GM21515 (cell line): ENCODE measurements at regions not wholly inside any gene's neighbourhood (a gene's known extent, or its start where the extent isn't known, plus 50 kb on each side); places are given as distances from the start of the nearest gene placed in this dataset.
"Not testable (repeated sequence)": the region's sequence is repeated elsewhere in the genome, so short reads cannot be mapped to it uniquely, and the experiment has no call there.

Experiments
- ATAC-seq: cut with Tn5 transposase; IDR thresholded peaks from one replicate; pipeline ENCODE4 v1.9.1; 2021; ENCODE audit not compliant: unreplicated experiment

DNA sequence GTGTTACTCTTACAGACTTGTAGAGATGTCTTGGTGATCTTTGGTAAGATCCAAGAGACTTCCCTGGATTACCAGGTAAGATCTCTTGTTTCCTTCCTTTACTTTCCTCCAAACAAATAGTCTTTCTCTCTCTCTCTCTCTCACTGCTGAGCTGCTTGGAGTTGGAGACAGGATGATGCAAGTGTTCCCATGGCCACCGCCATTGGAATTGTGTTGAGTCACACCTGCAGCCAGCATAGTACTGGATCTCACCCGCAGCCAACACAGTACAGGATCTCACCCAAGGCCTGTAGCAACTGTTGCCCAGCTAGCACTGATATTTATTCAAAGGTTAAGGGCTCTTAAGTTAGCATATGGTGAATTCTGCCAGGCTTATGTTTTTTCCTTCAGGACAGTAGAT, 1080.9 kb downstream of the FAT4 start:
- no peak for ATAC-seq

DNA sequence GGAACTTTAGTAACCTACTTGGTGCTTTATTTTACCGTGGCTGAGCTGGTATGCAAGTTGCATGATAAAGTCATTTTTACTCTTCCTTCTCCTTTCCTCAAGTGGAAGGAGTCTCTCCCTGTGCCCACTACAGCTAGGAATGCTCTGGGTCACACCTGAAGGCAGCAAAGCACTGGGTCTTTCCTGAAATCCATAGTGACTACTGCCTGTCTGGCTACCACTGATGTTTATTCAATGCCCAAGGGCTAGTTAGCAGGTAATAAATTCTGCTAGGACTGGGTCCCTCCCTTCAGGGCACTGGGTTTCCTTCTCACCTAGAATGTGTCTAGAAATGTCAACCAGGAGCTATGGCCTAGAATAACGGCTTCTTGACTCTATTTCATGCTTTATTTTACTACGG, 1081.4 kb downstream of the FAT4 start:
- no peak for ATAC-seq

DNA sequence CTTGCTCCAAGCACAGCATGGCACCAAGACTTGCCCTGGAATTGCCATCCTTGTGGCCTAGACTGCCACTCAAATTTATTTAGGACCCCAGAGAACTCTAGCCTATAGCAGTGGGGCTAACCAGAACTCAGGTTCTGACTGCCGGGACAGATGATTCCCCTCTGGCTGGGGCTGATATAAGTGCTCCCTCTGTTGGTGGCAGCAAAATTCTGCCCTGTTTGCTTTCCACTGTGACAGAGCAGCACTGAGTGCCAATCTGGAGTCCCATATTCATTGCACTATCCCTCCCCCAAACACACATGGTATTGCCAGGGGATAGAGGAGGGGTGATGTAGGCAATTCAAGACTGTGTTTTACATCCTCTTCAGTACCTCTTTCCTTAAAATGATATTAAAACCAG, 1081.9 kb downstream of the FAT4 start:
- ATAC-seq, result no peak

- no peak for ATAC-seq
Measured at GRCh38 chr4:126404549-126404948, 1089.8 kb downstream of the FAT4 start.

DNA sequence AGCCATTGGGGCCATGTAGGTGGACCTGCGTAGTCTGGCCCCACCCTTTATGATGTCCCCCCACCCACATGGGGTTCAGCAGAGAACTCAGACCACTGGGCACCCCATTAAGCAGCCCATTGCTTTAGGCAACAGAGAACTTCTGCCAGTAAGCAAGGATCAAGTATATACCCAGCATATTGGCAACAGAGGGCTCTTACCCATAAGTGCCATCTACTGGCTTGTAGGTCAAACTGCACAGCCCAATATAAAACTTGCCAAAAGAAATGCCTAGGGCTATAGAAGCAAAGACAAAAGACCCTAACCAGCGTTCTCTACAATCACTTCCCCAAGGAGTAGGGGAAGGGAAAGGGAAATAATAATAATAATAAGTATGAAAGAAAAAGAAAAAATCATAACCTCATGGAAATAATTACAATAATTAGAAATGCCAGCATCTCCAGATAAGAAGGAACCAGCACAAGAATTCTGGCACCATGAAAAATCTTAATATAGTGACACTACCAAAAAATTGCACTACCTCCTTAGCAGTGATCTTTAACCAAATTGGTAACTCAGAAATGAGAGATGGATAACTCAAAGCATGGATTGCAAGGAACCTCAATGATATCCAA, 1090.7 kb downstream of the FAT4 start:
- ATAC-seq, result no peak

DNA sequence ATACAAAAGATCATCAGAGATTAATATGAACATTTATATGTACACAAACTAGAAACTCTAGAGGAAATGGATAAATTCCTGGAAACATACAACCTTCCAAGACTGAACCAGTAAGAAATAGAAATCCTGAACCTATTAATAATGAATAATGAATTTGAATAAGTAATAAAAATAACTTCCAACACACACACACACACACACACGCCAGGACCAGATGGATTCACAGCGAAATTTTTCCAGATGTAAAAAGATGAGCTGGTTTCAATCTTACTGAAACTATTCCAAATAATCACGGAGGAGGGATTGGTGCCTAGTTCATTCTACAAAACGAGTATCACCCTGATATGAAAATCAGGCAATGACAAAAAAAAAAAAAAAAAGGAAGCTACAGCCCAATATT, 1095.0 kb downstream of the FAT4 start:
- no peak for ATAC-seq

GRCh38 chr4:126411047-126411446, 1096.3 kb downstream of the FAT4 start:
- ATAC-seq, result no peak

GRCh38 chr4:126412310-126412709, 1097.6 kb downstream of the FAT4 start:
- ATAC-seq, result not testable (repeated sequence)

DNA sequence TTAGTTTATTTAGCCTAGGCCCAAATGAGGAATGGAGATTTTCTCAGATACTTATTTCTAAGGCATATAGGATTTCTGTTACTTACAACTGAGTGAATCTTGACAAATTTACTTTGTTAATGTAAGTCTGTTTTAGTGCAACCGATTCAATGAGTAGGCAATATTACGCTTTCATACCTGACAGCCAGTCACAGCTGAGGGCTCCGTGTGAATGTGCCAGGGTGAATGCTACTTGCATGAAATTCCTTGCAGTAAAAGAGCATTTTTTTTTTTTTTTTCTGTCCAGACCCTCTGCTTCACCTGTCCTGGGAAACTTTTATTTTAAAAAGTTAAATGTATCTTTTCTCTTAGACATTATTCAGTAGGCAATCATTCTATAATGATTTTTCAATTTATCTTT, 1100.0 kb downstream of the FAT4 start:
- ATAC-seq, result no peak

DNA sequence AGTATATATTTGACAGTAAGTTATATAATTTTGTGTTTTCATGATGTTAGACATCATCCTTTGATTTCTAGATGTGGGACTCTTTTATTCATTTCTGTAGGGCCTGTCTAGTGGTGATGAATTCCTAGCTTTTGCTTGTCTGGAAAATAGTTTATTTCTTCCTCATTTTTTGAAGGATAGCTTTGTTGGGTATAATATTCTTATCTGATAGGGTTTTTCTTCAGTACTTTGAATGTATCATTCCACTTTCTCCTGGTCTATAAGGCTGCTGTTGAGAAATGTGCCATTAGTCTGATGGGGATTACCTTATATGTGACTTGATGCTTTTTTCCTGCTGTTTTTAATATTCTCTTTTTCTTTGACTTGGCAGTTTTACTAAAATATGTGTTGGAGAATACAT, 1104.5 kb downstream of the FAT4 start:
- no peak for ATAC-seq

DNA sequence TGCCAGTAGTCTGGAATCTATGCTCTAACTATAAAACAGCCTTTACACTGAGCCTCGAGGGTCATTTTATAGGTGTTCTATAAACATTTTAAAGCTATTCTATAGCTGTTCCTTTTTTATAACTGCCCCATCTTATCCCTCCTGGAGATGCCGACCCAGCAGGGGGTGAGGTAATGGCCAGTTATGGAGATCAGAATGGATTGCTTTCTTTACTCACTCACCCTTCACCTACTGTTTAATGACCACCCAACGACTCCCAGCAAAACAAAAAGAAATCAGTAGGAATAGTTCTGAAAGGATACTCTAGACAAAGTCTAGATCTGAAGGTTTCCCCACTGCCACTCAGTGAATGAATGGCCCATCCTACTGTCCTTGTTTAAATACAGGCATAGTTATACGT, 1113.1 kb downstream of the FAT4 start:
- no peak for ATAC-seq

DNA sequence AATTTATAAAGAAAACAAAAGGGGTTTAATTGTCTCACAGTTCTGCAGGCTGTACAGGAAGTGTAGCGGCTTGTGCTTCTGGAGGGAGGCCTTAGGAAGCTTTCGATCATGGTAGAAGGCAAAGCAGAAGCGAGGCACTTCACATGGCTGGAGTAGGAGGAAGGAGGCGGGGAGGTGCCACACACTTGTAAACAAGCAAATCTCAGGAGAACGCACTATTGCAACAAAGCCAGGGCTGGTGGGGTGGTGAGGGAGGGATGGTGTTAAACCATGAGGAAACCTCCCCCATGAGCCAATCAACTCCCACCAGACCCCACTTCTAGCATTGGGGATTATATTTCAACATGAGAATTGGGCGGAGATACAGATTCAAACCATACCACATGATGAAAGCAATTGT, 1116.3 kb downstream of the FAT4 start:
- ATAC-seq, result no peak

- ATAC-seq, result no peak
Measured at GRCh38 chr4:126435491-126435890, 1120.7 kb downstream of the FAT4 start.

- ATAC-seq, result no peak
Measured at GRCh38 chr4:126440297-126440696, 1125.5 kb downstream of the FAT4 start.

GRCh38 chr4:126441173-126442035, 1126.6 kb downstream of the FAT4 start:
- no peak for ATAC-seq

DNA sequence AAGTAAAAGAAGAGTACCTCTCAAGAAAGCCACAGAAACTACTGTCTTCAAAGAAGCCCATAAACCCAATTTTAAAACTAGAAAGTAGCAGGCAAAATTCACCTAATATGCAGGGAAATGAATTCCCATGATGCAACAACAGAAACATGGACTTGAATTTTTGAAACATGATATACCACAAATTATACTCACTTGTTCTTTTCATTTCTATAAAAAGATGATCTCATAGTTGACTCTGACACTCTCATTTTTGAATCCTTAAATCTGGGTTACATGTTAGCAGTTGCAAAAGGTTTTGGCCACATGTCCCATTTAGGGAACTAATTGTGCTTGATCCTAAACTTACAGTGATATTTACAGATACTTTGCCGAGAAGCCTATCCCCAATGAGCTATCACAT, 1130.8 kb downstream of the FAT4 start:
- ATAC-seq, result no peak

DNA sequence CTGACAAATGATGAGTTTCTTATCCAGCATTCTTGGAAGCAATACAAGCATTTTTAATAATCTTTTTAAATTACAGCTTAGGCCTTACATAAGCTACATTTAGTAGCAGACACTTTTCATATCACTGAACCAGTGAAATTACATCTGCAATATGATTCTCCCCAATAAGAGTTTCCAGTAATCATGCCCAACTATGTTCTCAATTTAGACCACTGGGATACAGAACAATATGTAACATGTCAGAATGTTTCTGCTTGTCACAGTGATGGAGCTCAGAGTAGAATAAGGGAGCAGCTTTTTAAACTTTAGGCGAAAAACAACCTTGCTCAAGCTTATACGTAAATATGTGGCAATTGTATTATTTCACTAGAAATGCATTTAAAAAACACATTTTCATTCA, 1132.2 kb downstream of the FAT4 start:
- no peak for ATAC-seq

- ATAC-seq, result no peak
Measured at GRCh38 chr4:126448086-126448845, 1133.5 kb downstream of the FAT4 start.

DNA sequence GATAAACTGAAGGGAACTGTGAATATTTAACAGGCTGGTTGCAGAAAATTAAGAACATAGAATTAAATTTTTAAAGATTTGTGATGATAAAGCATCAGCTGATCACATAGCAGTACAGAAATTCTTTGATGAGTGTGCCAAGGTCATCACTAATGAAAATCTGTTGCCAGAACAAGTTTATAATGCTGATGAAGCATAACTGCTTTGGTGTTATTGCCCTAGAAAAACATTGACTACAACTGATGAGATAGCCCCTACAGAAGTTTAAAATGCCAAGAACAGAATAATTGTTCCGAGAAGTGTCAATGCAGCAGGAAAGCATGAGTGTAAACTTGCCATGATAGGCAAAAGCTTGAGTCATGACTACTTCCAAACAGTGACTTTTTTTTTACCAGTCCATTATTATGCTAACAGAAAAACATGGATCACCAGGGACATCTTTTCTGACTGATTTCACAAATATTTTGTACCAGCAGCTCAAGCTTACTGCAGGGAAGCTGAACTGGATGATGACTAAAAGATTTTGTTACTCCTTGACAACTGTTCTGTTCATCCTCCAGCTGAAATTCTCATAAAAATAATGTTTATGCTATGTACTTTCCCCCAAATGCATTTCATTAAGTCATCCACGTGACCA, 1136.6 kb downstream of the FAT4 start:
- ATAC-seq, result no peak

DNA sequence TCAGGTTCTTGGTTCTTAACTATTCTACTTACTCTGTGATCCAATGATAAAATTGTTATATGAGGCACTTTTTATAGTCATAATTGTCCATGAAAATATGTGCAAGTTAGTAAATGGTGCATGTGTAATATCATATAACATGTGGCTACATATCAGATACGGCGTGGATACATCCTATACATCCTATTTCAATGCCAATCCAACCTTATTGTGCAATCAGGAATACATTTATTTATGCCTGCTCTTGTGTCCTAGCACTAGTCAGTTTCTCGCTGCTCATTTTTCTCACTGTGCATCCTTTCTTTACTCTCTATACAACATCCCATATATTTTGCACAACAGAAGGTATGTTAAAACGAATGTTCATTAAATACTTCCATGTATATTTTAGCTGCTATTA, 1141.1 kb downstream of the FAT4 start:
- no peak for ATAC-seq

DNA sequence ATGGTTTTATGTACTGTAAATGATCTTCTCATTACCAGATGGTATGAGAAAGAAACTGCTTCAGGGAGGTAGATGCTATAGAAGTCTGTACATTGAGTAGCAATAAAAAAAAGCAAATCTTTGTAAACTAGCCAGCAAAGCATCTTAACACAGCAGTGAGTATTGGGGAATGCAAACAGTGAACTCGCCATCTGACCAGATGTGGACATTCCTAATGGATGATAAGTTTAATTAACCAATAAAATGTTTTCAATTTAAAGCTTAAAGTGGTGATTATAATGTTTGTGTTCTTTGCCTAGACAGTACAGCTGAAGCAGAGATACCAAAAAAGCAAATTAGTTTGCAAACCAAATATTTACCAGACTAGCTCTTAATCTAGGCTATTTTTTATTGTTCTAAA, 1144.2 kb downstream of the FAT4 start:
- ATAC-seq, result no peak
